ENCODE measurements at regions not wholly inside any gene's neighbourhood (a gene's known extent, or its start where the extent isn't known, plus 50 kb on each side); places are given as distances from the start of the nearest gene placed in this dataset.

GRCh38 chr2:151025816-151026215 is 235.8 kb downstream of the RBM43 start:
- H3K4me3 ChIP-seq (ENCODE audit: low read depth, low read length), result no peak overlapping the region
- TF ChIP-seq CTCF (IDR thresholded peaks at IDR 0.05; ENCODE audit: insufficient read depth, low read depth, low read length), result no peak
- DNase-seq (ENCODE audit: low read depth), result no peak

- H3K4me3 ChIP-seq (ENCODE audit: low read depth, low read length), result no peak overlapping the region
- no peak for TF ChIP-seq CTCF (IDR thresholded peaks at IDR 0.05; ENCODE audit: insufficient read depth, low read depth, low read length)
- DNase-seq (ENCODE audit: low read depth), result no peak
Observed at GRCh38 chr2:151024696-151025251, 236.9 kb downstream of the RBM43 start.

- H3K4me3 ChIP-seq (ENCODE audit: low read depth, low read length), result no peak overlapping the region
- no peak for TF ChIP-seq CTCF (IDR thresholded peaks at IDR 0.05; ENCODE audit: insufficient read depth, low read depth, low read length)
- DNase-seq (ENCODE audit: low read depth), result no peak
Observed at GRCh38 chr2:151021747-151022452, 239.8 kb downstream of the RBM43 start.

GRCh38 chr2:151020411-151020810 is 241.3 kb downstream of the RBM43 start:
- DNase-seq (ENCODE audit: low read depth), result no peak
- H3K4me3 ChIP-seq (ENCODE audit: low read depth, low read length), result no peak overlapping the region
- TF ChIP-seq CTCF (IDR thresholded peaks at IDR 0.05; ENCODE audit: insufficient read depth, low read depth, low read length), result no peak

GRCh38 chr2:151009437-151010175 is 252.1 kb downstream of the RBM43 start:
- TF ChIP-seq CTCF (IDR thresholded peaks at IDR 0.05; ENCODE audit: insufficient read depth, low read depth, low read length), result no peak
- no peak for DNase-seq (ENCODE audit: low read depth)
- no peak overlapping the region for H3K4me3 ChIP-seq (ENCODE audit: low read depth, low read length)

GRCh38 chr2:151007365-151007764 is 254.3 kb downstream of the RBM43 start:
- no peak overlapping the region for H3K4me3 ChIP-seq (ENCODE audit: low read depth, low read length)
- DNase-seq (ENCODE audit: low read depth), result no peak

More at GRCh38 chr2:151007365-151007764, 254.3 kb downstream of the RBM43 start:
- TF ChIP-seq CTCF (IDR thresholded peaks at IDR 0.05; ENCODE audit: insufficient read depth, low read depth, low read length), result no peak
